ENCODE measurements at regions not wholly inside any gene's neighbourhood (a gene's known extent, or its start where the extent isn't known, plus 50 kb on each side); places are given as distances from the start of the nearest gene placed in this dataset.
A peak's percentile ranks its signal among the peaks of the same experiment; 100 is the strongest.

- peaks cover 5% of the 10 kb centered on the region for H3K4me1 Mint-ChIP-seq
- no peak overlapping the region for H3K27ac Mint-ChIP-seq
- H3K9me3 Mint-ChIP-seq = no peaks in the 10 kb centered on the region
- DNase-seq (ENCODE audit: low spot score) (no peak), ATAC-seq (no peak)
- no peak overlapping the region for H3K4me3 Mint-ChIP-seq
- POLR2A ChIA-PET = no interaction called here
- H3K27me3 Mint-ChIP-seq (ENCODE audit: low read depth) = peaks cover 95% of the 10 kb centered on the region
- CTCF ChIA-PET = no interaction called here
- no peaks in the 10 kb centered on the region for H3K36me3 Mint-ChIP-seq
- TF ChIP-seq, protein P1, sequence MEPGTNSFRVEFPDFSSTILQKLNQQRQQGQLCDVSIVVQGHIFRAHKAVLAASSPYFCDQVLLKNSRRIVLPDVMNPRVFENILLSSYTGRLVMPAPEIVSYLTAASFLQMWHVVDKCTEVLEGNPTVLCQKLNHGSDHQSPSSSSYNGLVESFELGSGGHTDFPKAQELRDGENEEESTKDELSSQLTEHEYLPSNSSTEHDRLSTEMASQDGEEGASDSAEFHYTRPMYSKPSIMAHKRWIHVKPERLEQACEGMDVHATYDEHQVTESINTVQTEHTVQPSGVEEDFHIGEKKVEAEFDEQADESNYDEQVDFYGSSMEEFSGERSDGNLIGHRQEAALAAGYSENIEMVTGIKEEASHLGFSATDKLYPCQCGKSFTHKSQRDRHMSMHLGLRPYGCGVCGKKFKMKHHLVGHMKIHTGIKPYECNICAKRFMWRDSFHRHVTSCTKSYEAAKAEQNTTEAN (CRISPR knock-in tag; IDR thresholded peaks at IDR 0.05) = no peak
- TF ChIP-seq, protein P2, sequence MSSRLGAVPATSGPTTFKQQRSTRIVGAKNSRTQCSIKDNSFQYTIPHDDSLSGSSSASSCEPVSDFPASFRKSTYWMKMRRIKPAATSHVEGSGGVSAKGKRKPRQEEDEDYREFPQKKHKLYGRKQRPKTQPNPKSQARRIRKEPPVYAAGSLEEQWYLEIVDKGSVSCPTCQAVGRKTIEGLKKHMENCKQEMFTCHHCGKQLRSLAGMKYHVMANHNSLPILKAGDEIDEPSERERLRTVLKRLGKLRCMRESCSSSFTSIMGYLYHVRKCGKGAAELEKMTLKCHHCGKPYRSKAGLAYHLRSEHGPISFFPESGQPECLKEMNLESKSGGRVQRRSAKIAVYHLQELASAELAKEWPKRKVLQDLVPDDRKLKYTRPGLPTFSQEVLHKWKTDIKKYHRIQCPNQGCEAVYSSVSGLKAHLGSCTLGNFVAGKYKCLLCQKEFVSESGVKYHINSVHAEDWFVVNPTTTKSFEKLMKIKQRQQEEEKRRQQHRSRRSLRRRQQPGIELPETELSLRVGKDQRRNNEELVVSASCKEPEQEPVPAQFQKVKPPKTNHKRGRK (CRISPR knock-in tag; IDR thresholded peaks at IDR 0.05; ENCODE audit: borderline replicate concordance) = no peak
- TF ChIP-seq AFF4 (CRISPR knock-in tag; IDR thresholded peaks at IDR 0.05; ENCODE audit: borderline replicate concordance) (no peak), ATF6 (CRISPR knock-in tag; IDR thresholded peaks at IDR 0.05) (no peak), GRHL2 (CRISPR knock-in tag; IDR thresholded peaks at IDR 0.05; ENCODE audit: insufficient replicate concordance, severe bottlenecking) (no peak), ARID4B (CRISPR knock-in tag; IDR thresholded peaks at IDR 0.05; ENCODE audit: borderline replicate concordance) (no peak)
- TF ChIP-seq, protein P3, sequence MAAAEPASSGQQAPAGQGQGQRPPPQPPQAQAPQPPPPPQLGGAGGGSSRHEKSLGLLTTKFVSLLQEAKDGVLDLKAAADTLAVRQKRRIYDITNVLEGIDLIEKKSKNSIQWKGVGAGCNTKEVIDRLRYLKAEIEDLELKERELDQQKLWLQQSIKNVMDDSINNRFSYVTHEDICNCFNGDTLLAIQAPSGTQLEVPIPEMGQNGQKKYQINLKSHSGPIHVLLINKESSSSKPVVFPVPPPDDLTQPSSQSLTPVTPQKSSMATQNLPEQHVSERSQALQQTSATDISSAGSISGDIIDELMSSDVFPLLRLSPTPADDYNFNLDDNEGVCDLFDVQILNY (CRISPR knock-in tag; IDR thresholded peaks at IDR 0.05) = no peak
Observed at GRCh38 chrX:35726176-35726575, 72.0 kb upstream of the MAGEB16 start.

DNA sequence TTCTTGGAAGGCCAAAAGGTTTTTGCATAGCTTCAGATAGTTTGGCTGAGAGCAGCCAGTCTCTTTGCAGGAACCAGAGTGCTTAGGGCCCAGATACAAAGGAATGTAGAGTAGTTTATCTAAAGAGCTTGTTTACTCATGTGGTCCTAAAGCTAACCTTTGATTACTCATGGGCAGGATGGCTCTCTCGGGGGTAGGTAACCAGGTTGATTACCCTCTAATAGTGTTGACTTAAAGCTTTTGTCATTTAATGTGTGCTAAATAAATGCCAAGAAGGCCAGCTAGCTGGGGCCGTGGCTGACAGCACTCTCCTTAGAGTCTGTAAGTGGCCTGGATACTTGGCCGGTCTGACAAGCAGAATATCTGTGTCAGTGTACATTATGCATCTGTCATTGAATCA lies 69.7 kb upstream of the MAGEB16 start:
- no peaks in the 10 kb centered on the region for H3K36me3 Mint-ChIP-seq
- peaks cover 100% of the 10 kb centered on the region for H3K27me3 Mint-ChIP-seq (ENCODE audit: low read depth)
- POLR2A ChIA-PET = no interaction called here
- no peak overlapping the region for H3K27ac Mint-ChIP-seq
- CTCF ChIA-PET = no interaction called here
- TF ChIP-seq ARID4B (CRISPR knock-in tag; IDR thresholded peaks at IDR 0.05; ENCODE audit: borderline replicate concordance) (no peak), ATF6 (CRISPR knock-in tag; IDR thresholded peaks at IDR 0.05) (no peak), ZNF232 (CRISPR knock-in tag; IDR thresholded peaks at IDR 0.05) (no peak), SMAD4 (CRISPR knock-in tag; IDR thresholded peaks at IDR 0.05) (no peak), SP1 (CRISPR knock-in tag; conservative IDR thresholded peaks at IDR 0.05) (no peak), TEAD1 (CRISPR knock-in tag; IDR thresholded peaks at IDR 0.05) (no peak; the same call in 1 of the 2 replicates)
- peak; percentile 93 for ATAC-seq
- H3K9me3 Mint-ChIP-seq = no peaks in the 10 kb centered on the region
- no peak overlapping the region for H3K4me3 Mint-ChIP-seq
- peak; percentile 22 for DNase-seq (ENCODE audit: low spot score)
- H3K4me1 Mint-ChIP-seq = peaks cover 2% of the 10 kb centered on the region; the same call in 1 of the 2 replicates
